ENCODE measurements at regions not wholly inside any gene's neighbourhood (a gene's known extent, or its start where the extent isn't known, plus 50 kb on each side); places are given as distances from the start of the nearest gene placed in this dataset.

GRCh38 chr2:193583638-193584400 lies 1389.1 kb upstream of the TMEFF2 start:
- DNase-seq = no peak

GRCh38 chr2:193581807-193582206 lies 1387.1 kb upstream of the TMEFF2 start:
- DNase-seq = no peak

DNA sequence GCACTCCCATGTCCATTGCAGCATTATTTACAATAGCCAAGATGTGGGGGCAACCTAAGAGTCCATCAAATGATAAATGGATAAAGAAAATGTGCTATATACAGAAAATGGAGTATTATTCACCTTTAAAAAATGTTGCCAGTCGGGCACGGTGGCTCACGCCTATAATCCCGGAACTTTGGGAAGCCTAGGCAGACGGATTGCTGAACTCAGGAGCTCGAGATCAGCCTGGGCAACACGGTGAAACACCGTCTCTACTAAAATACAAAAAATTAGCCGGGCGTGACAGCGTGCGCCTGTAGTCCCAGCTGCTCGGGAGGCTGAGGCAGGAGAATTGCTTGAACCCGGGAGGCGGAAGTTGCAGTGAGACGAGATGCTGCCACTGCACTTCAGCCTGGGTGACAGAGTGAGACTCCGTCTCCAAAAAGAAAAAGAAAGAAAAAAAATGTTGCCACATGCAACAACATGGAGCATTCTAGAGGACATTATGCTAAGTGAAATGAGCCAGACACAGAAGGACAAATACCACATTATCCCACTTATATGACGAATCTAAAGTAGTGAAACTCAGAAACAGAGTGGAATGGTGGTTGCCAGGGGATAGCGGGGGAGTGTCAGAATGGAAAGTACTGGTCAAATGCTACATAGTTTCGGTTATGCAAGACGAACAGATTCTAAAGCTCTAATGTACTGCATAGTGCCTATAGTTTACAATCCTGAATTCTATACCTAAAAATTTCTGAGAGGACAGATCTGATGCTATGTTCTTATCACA lies 1385.6 kb upstream of the TMEFF2 start:
- DNase-seq = no peak

DNA sequence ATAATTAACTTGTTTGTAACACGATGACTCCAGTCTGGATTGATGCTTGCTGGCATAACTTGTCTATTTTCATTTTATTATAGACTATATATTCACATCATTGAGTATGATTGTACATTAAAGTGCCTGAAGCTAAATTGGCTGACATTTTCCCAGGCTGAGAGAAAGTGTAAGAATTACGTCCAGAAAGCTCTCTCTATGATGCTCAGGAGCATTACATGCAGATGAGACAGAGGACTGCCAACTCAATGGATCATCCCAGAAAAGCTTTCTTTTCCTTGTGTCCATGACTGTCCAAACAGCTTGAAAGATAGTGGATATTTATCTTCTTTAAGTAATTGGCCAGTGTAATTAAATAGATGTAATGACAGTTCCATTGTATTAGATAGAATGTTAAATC lies 1372.2 kb upstream of the TMEFF2 start:
- DNase-seq = no peak

- no peak for DNase-seq
These were observed 1371.5 kb upstream of the TMEFF2 start for GRCh38 chr2:193566276-193566675.

GRCh38 chr2:193562031-193562430 lies 1367.3 kb upstream of the TMEFF2 start:
- DNase-seq = no peak

GRCh38 chr2:193561054-193561453 lies 1366.3 kb upstream of the TMEFF2 start:
- DNase-seq = no peak

GRCh38 chr2:193556766-193557470 lies 1362.2 kb upstream of the TMEFF2 start:
- DNase-seq = no peak

- no peak for DNase-seq
These were observed 1354.9 kb upstream of the TMEFF2 start for GRCh38 chr2:193549661-193550060.

GRCh38 chr2:193542762-193543161 lies 1348.0 kb upstream of the TMEFF2 start:
- DNase-seq = no peak

- DNase-seq = no peak
These were observed 1344.5 kb upstream of the TMEFF2 start for GRCh38 chr2:193539188-193539587.

DNA sequence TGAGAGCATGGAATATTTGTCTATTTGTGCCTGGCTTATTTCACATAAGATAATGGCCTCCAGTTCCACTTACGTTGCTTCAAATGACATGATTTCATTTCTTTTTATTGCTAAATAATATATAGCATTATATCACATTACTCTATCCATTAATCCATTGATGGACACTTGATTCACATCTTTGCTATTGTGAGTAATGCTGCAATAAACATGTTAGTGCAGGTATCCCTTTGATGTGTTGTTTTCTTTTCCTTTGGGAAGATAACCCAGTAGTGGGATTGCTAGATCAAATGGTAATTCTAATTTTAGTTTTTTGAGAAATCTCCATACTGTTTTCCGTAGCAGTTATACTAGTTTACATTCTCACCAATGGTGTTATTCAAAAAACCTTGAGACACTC lies 1343.3 kb upstream of the TMEFF2 start:
- no peak for DNase-seq

- no peak for DNase-seq
These were observed 1342.8 kb upstream of the TMEFF2 start for GRCh38 chr2:193537531-193537930.

DNA sequence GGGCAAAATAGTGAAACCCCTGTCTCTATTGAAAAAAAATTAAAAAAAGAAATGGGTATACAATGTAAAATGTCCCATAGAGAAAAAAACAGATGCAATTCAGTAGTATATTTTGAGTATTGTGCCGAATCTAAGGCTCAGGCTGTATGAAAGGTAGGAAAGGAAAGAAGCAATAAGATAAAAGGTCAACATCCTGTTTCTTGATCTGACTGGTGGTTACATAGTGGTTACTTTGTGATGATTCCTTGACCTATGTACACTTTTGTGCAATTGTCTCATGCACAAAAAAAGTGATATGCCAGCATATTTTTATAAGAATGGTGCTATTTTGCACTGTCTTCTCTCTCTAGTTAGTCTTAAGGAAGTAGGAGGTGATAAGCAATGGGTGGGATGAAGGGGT lies 1333.7 kb upstream of the TMEFF2 start:
- DNase-seq = no peak

DNA sequence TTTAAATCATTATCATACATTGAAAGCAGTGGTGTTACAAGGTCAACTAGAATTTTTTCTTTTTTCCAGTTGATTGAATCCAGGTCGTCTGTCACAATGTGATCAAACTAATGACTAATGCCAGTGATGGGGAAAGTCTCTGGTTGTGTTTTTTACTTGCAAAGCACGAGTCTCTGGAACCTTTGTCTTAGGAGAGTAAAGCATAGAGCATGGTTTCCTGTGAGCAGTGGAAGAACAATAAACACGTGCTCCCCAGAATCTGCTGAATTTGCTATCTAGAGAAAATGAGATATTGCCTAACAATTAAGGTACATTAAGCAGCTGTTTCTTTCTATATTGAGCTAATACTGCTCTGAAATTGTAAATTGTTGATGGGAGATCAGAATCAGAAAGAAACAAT lies 1332.4 kb upstream of the TMEFF2 start:
- no peak for DNase-seq

GRCh38 chr2:193523662-193524061 lies 1328.9 kb upstream of the TMEFF2 start:
- no peak for DNase-seq

DNA sequence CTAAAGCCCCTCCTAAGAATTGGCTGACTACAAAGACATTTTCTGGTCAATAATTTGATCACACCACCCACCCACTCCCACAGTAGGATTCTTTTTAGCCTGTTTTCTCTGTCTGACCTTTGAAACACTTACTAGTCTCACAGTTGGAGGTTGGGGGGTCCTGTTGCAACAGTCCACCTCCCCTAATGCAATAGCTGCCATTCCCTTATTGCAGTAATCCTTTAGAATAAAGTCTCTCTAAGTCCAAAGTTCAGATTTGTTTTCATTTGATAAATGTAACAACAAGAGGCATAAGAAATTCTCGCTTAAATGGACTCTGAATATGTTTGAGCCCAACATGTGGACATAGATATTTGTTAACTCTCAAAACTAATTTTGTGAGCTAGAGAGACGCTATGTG lies 1326.8 kb upstream of the TMEFF2 start:
- no peak for DNase-seq

GRCh38 chr2:193520709-193521458 lies 1326.2 kb upstream of the TMEFF2 start:
- DNase-seq = no peak

GRCh38 chr2:193518041-193518817 lies 1323.5 kb upstream of the TMEFF2 start:
- DNase-seq = no peak

DNA sequence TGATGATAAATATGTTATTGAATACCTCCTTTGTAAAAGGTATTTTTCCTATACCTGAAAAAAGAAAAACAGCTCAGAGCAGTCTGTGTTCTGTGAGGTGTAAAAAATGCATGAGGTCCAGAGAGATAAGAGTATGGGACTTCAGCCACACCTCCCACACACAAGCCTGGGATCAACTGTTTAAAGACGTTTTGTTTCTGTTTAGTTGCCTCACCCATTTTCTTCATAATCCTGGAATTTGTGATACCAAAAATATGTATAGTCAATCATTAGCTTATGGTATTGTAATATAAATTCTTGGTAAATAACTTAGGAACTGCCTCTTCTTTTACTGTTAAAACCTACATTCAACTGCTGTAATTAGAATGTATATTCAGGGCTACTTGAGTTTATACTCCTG lies 1322.9 kb upstream of the TMEFF2 start:
- DNase-seq = no peak

- no peak for DNase-seq
These were observed 1311.3 kb upstream of the TMEFF2 start for GRCh38 chr2:193506035-193506434.

- DNase-seq = no peak
These were observed 1310.9 kb upstream of the TMEFF2 start for GRCh38 chr2:193505620-193506019.
